ENCODE measurements at regions not wholly inside any gene's neighbourhood (a gene's known extent, or its start where the extent isn't known, plus 50 kb on each side); places are given as distances from the start of the nearest gene placed in this dataset.

GRCh38 chr6:126764671-126765070 lies 353.8 kb upstream of the RSPO3 start:
- Mint-ChIP-seq H3K4me1 (no peaks in the 10 kb centered on the region), H3K36me3 (no peaks in the 10 kb centered on the region), H3K27ac (no peak overlapping the region), H3K9me3 (peaks cover 0 to 7% (median 0%) of the 10 kb centered on the region in 7 donors), H3K4me3 (no peak overlapping the region), H3K27me3 (no peaks in the 10 kb centered on the region)
- no peak for DNase-seq
- H3K4me1 ChIP-seq (ENCODE audit: control insufficient read depth, insufficient read depth, low read length, poor library complexity, severe bottlenecking): no peaks in the 10 kb centered on the region
- no peak overlapping the region for H3K27ac ChIP-seq (ENCODE audit: insufficient read depth, low read length, poor library complexity, severe bottlenecking)
- no peaks in the 10 kb centered on the region for H3K36me3 ChIP-seq (ENCODE audit: control insufficient read depth, insufficient read depth, low read length)
- no peak for ATAC-seq (ENCODE audit: low read depth in 2 of 2)
- no peaks in the 10 kb centered on the region for H3K27me3 ChIP-seq (ENCODE audit: control insufficient read depth, insufficient read depth, low read length)
- H3K4me3 ChIP-seq (ENCODE audit: low read depth, low read length): no peak overlapping the region
- H3K9me3 ChIP-seq (ENCODE audit: control insufficient read depth in 2 of 2, low read length in 2 of 2): no peaks in the 10 kb centered on the region

- Mint-ChIP-seq H3K9me3 (no peaks in the 10 kb centered on the region), H3K27me3 (no peaks in the 10 kb centered on the region)
- no peaks in the 10 kb centered on the region for H3K4me1 ChIP-seq (ENCODE audit: control insufficient read depth, insufficient read depth, low read length, poor library complexity, severe bottlenecking)
These were observed 351.7 kb upstream of the RSPO3 start for GRCh38 chr6:126766820-126767219.

GRCh38 chr6:126767711-126768110 lies 350.8 kb upstream of the RSPO3 start:
- no peaks in the 10 kb centered on the region for H3K36me3 Mint-ChIP-seq
- no peak overlapping the region for H3K4me3 ChIP-seq (ENCODE audit: low read depth, low read length)
- H3K36me3 ChIP-seq (ENCODE audit: control insufficient read depth, insufficient read depth, low read length): no peaks in the 10 kb centered on the region
- H3K27me3 Mint-ChIP-seq: no peaks in the 10 kb centered on the region
- H3K4me1 ChIP-seq (ENCODE audit: control insufficient read depth, insufficient read depth, low read length, poor library complexity, severe bottlenecking): no peaks in the 10 kb centered on the region
- no peak overlapping the region for H3K27ac Mint-ChIP-seq
- H3K9me3 Mint-ChIP-seq: no peaks in the 10 kb centered on the region
- H3K9me3 ChIP-seq (ENCODE audit: control insufficient read depth in 2 of 2, low read length in 2 of 2): no peaks in the 10 kb centered on the region
- H3K4me1 Mint-ChIP-seq: no peaks in the 10 kb centered on the region
- no peak overlapping the region for H3K27ac ChIP-seq (ENCODE audit: insufficient read depth, low read length, poor library complexity, severe bottlenecking)
- no peak overlapping the region for H3K4me3 Mint-ChIP-seq
- no peak for ATAC-seq (ENCODE audit: low read depth in 2 of 2)
- DNase-seq: no peak
- no peaks in the 10 kb centered on the region for H3K27me3 ChIP-seq (ENCODE audit: control insufficient read depth, insufficient read depth, low read length)

More at GRCh38 chr6:126766820-126767219, 351.7 kb upstream of the RSPO3 start:
- Mint-ChIP-seq H3K36me3 (no peaks in the 10 kb centered on the region), H3K4me1 (no peaks in the 10 kb centered on the region), H3K27ac (no peak overlapping the region), H3K4me3 (no peak overlapping the region)
- no peaks in the 10 kb centered on the region for H3K27me3 ChIP-seq (ENCODE audit: control insufficient read depth, insufficient read depth, low read length)
- no peak for ATAC-seq (ENCODE audit: low read depth in 2 of 2)
- no peak for DNase-seq
- no peaks in the 10 kb centered on the region for H3K36me3 ChIP-seq (ENCODE audit: control insufficient read depth, insufficient read depth, low read length)
- no peaks in the 10 kb centered on the region for H3K9me3 ChIP-seq (ENCODE audit: control insufficient read depth in 2 of 2, low read length in 2 of 2)
- no peak overlapping the region for H3K4me3 ChIP-seq (ENCODE audit: low read depth, low read length)
- H3K27ac ChIP-seq (ENCODE audit: insufficient read depth, low read length, poor library complexity, severe bottlenecking): no peak overlapping the region

- H3K36me3 Mint-ChIP-seq: no peaks in the 10 kb centered on the region
These were observed 348.3 kb upstream of the RSPO3 start for GRCh38 chr6:126770176-126770575.

GRCh38 chr6:126773112-126773805 lies 345.2 kb upstream of the RSPO3 start:
- no peaks in the 10 kb centered on the region for H3K9me3 ChIP-seq (ENCODE audit: control insufficient read depth in 2 of 2, low read length in 2 of 2)
- Mint-ChIP-seq H3K27ac (no peak overlapping the region), H3K36me3 (no peaks in the 10 kb centered on the region), H3K4me1 (no peaks in the 10 kb centered on the region), H3K9me3 (no peaks in the 10 kb centered on the region), H3K27me3 (no peaks in the 10 kb centered on the region), H3K4me3 (no peak overlapping the region)
- DNase-seq (no peak), ATAC-seq (ENCODE audit: low read depth in 2 of 2) (no peak)
- H3K27ac ChIP-seq (ENCODE audit: insufficient read depth, low read length, poor library complexity, severe bottlenecking): no peak overlapping the region
- H3K36me3 ChIP-seq (ENCODE audit: control insufficient read depth, insufficient read depth, low read length): no peaks in the 10 kb centered on the region
- no peaks in the 10 kb centered on the region for H3K27me3 ChIP-seq (ENCODE audit: control insufficient read depth, insufficient read depth, low read length)
- H3K4me1 ChIP-seq (ENCODE audit: control insufficient read depth, insufficient read depth, low read length, poor library complexity, severe bottlenecking): no peaks in the 10 kb centered on the region
- H3K4me3 ChIP-seq (ENCODE audit: low read depth, low read length): no peak overlapping the region

More at GRCh38 chr6:126770176-126770575, 348.3 kb upstream of the RSPO3 start:
- Histone ChIP-seq H3K4me3 (ENCODE audit: low read depth, low read length) (no peak overlapping the region), H3K9me3 (ENCODE audit: control insufficient read depth in 2 of 2, low read length in 2 of 2) (no peaks in the 10 kb centered on the region), H3K36me3 (ENCODE audit: control insufficient read depth, insufficient read depth, low read length) (no peaks in the 10 kb centered on the region), H3K27me3 (ENCODE audit: control insufficient read depth, insufficient read depth, low read length) (no peaks in the 10 kb centered on the region), H3K4me1 (ENCODE audit: control insufficient read depth, insufficient read depth, low read length, poor library complexity, severe bottlenecking) (no peaks in the 10 kb centered on the region), H3K27ac (ENCODE audit: insufficient read depth, low read length, poor library complexity, severe bottlenecking) (no peak overlapping the region)
- H3K27me3 Mint-ChIP-seq: no peaks in the 10 kb centered on the region
- no peaks in the 10 kb centered on the region for H3K9me3 Mint-ChIP-seq
- ATAC-seq (ENCODE audit: low read depth in 2 of 2) (no peak), DNase-seq (no peak)
- H3K27ac Mint-ChIP-seq: no peak overlapping the region
- H3K4me1 Mint-ChIP-seq: no peaks in the 10 kb centered on the region
- H3K4me3 Mint-ChIP-seq: no peak overlapping the region

- H3K27ac ChIP-seq (ENCODE audit: insufficient read depth, low read length, poor library complexity, severe bottlenecking): no peak overlapping the region
- no peaks in the 10 kb centered on the region for H3K27me3 Mint-ChIP-seq
- H3K27ac Mint-ChIP-seq: no peak overlapping the region
- peaks cover 0 to 2% (median 0%) of the 10 kb centered on the region in 7 donors for H3K9me3 Mint-ChIP-seq
- H3K27me3 ChIP-seq (ENCODE audit: control insufficient read depth, insufficient read depth, low read length): no peaks in the 10 kb centered on the region
- no peak overlapping the region for H3K4me3 ChIP-seq (ENCODE audit: low read depth, low read length)
- no peaks in the 10 kb centered on the region for H3K4me1 Mint-ChIP-seq
- H3K4me3 Mint-ChIP-seq: no peak overlapping the region
- no peaks in the 10 kb centered on the region for H3K4me1 ChIP-seq (ENCODE audit: control insufficient read depth, insufficient read depth, low read length, poor library complexity, severe bottlenecking)
- no peaks in the 10 kb centered on the region for H3K36me3 ChIP-seq (ENCODE audit: control insufficient read depth, insufficient read depth, low read length)
- DNase-seq: no peak
- no peaks in the 10 kb centered on the region for H3K9me3 ChIP-seq (ENCODE audit: control insufficient read depth in 2 of 2, low read length in 2 of 2)
- ATAC-seq (ENCODE audit: low read depth in 2 of 2): no peak
- H3K36me3 Mint-ChIP-seq: no peaks in the 10 kb centered on the region
These were observed 339.1 kb upstream of the RSPO3 start for GRCh38 chr6:126779331-126779730.

- Histone ChIP-seq H3K4me1 (ENCODE audit: control insufficient read depth, insufficient read depth, low read length, poor library complexity, severe bottlenecking) (no peaks in the 10 kb centered on the region), H3K4me3 (ENCODE audit: low read depth, low read length) (no peak overlapping the region), H3K9me3 (ENCODE audit: control insufficient read depth in 2 of 2, low read length in 2 of 2) (no peaks in the 10 kb centered on the region), H3K36me3 (ENCODE audit: control insufficient read depth, insufficient read depth, low read length) (no peaks in the 10 kb centered on the region), H3K27ac (ENCODE audit: insufficient read depth, low read length, poor library complexity, severe bottlenecking) (no peak overlapping the region), H3K27me3 (ENCODE audit: control insufficient read depth, insufficient read depth, low read length) (no peaks in the 10 kb centered on the region)
- Mint-ChIP-seq H3K4me1 (no peaks in the 10 kb centered on the region), H3K27me3 (no peaks in the 10 kb centered on the region), H3K4me3 (no peak overlapping the region), H3K9me3 (peaks cover 0 to 2% (median 0%) of the 10 kb centered on the region in 7 donors), H3K27ac (no peak overlapping the region), H3K36me3 (no peaks in the 10 kb centered on the region)
- DNase-seq (no peak), ATAC-seq (ENCODE audit: low read depth in 2 of 2) (no peak)
These were observed 336.9 kb upstream of the RSPO3 start for GRCh38 chr6:126781582-126781981.

- no peaks in the 10 kb centered on the region for H3K27me3 ChIP-seq (ENCODE audit: control insufficient read depth, insufficient read depth, low read length)
- Mint-ChIP-seq H3K9me3 (peaks cover 0 to 5% (median 0%) of the 10 kb centered on the region in 7 donors), H3K27ac (no peak overlapping the region), H3K27me3 (no peaks in the 10 kb centered on the region), H3K4me3 (no peak overlapping the region), H3K36me3 (no peaks in the 10 kb centered on the region), H3K4me1 (no peaks in the 10 kb centered on the region)
- H3K9me3 ChIP-seq (ENCODE audit: control insufficient read depth in 2 of 2, low read length in 2 of 2): no peaks in the 10 kb centered on the region
- H3K27ac ChIP-seq (ENCODE audit: insufficient read depth, low read length, poor library complexity, severe bottlenecking): no peak overlapping the region
- H3K4me3 ChIP-seq (ENCODE audit: low read depth, low read length): no peak overlapping the region
- no peaks in the 10 kb centered on the region for H3K4me1 ChIP-seq (ENCODE audit: control insufficient read depth, insufficient read depth, low read length, poor library complexity, severe bottlenecking)
- DNase-seq (no peak), ATAC-seq (ENCODE audit: low read depth in 2 of 2) (no peak)
- H3K36me3 ChIP-seq (ENCODE audit: control insufficient read depth, insufficient read depth, low read length): no peaks in the 10 kb centered on the region
These were observed 334.2 kb upstream of the RSPO3 start for GRCh38 chr6:126784161-126784790.
